Neuronal stem cell (in vitro differentiated cells): ENCODE measurements at regions not wholly inside any gene's neighbourhood (a gene's known extent, or its start where the extent isn't known, plus 50 kb on each side); places are given as distances from the start of the nearest gene placed in this dataset.

Experiments used
- DNase-seq: peaks from one replicate; pipeline ENCODE4 v3.0.0-alpha.2; 2013; ENCODE audit warnings: low spot score
- H2AFZ ChIP-seq: one replicate; pipeline ENCODE4 v1.6.1; 2013; ENCODE audit warnings: mild to moderate bottlenecking, low read length, inconsistent platforms
- H2AK5ac ChIP-seq: 2 replicates; pipeline ENCODE4 v1.6.1; 2013; ENCODE audit warnings: low read depth, mild to moderate bottlenecking, inconsistent platforms, low read length, moderate library complexity, mixed read lengths
- H2BK120ac ChIP-seq: 2 replicates; pipeline ENCODE4 v1.6.1; 2013; ENCODE audit warnings: low read depth, mild to moderate bottlenecking, inconsistent platforms, low read length, moderate library complexity, mixed read lengths
- H2BK12ac ChIP-seq: one replicate; pipeline ENCODE4 v1.6.1; 2013; ENCODE audit warnings: low read length, inconsistent platforms
- H2BK15ac ChIP-seq: 2 replicates; pipeline ENCODE4 v1.6.1; 2013; ENCODE audit warnings: mild to moderate bottlenecking, low read length, inconsistent platforms, mixed read lengths
- H2BK5ac ChIP-seq: one replicate; pipeline ENCODE4 v1.6.1; 2013; ENCODE audit warnings: inconsistent platforms, mild to moderate bottlenecking, low read length, moderate library complexity
- H3K14ac ChIP-seq: one replicate; pipeline ENCODE4 v1.6.1; 2013; ENCODE audit warnings: low read length, inconsistent platforms
- H3K18ac ChIP-seq: 2 replicates; pipeline ENCODE4 v1.6.1; 2013; ENCODE audit warnings: low read length, inconsistent platforms
- H3K23ac ChIP-seq: 2 replicates; pipeline ENCODE4 v1.6.1; 2013; ENCODE audit warnings: low read depth, mild to moderate bottlenecking, mixed read lengths, low read length, inconsistent platforms; ENCODE audit not compliant: poor library complexity
- H3K27ac ChIP-seq: replicated peaks from 3 replicates; pipeline ENCODE4 v1.5.1; 2013; ENCODE audit warnings: low read length, inconsistent platforms
- H3K27me3 ChIP-seq, 3 experiments: 2 replicates each; pipeline ENCODE4 v1.6.1; 2013; ENCODE audit warnings: low read length in 3 of 3, mild to moderate bottlenecking in 2 of 3, inconsistent platforms in 1 of 3, low read depth in 1 of 3, mixed read lengths in 1 of 3, moderate library complexity in 1 of 3; ENCODE audit not compliant: control insufficient read depth in 3 of 3, insufficient read depth in 3 of 3
- H3K36me3 ChIP-seq, 2 donors: replicated peaks in 1 of 2; 2 replicates each; pipeline ENCODE4 v1.6.1; 2013; ENCODE audit warnings: low read length in 2 of 2; ENCODE audit not compliant: control insufficient read depth in 2 of 2, insufficient read depth in 2 of 2
- H3K4ac ChIP-seq: 2 replicates; pipeline ENCODE4 v1.6.1; 2013; ENCODE audit warnings: inconsistent platforms, mild to moderate bottlenecking, low read length, moderate library complexity
- H3K4me1 ChIP-seq, 2 donors: 1 replicate in 1 of 2; 2 replicates in 1 of 2; pipeline ENCODE4 v1.6.1; 2013; ENCODE audit warnings: low read length in 2 of 2, low read depth in 1 of 2; ENCODE audit not compliant: control insufficient read depth in 2 of 2, insufficient read depth in 1 of 2
- H3K4me2 ChIP-seq: one replicate; pipeline ENCODE4 v1.6.1; 2013; ENCODE audit warnings: mild to moderate bottlenecking, low read length, inconsistent platforms; ENCODE audit not compliant: insufficient read depth, poor library complexity, severe bottlenecking
- H3K4me3 ChIP-seq, 2 donors: 2 replicates each; pipeline ENCODE4 v1.5.1; 2013; ENCODE audit warnings: low read length in 2 of 2, mild to moderate bottlenecking in 2 of 2, inconsistent platforms in 1 of 2, moderate library complexity in 1 of 2
- H3K79me1 ChIP-seq: one replicate; pipeline ENCODE4 v1.6.1; 2013; ENCODE audit warnings: low read depth, mild to moderate bottlenecking, inconsistent platforms, low read length, moderate library complexity
- H3K9ac ChIP-seq: one replicate; pipeline ENCODE4 v1.6.1; 2013; ENCODE audit warnings: mild to moderate bottlenecking, low read depth, low read length, inconsistent platforms; ENCODE audit not compliant: poor library complexity
- H3K9me3 ChIP-seq, 2 donors: replicated peaks in 1 of 2; 2 replicates each; pipeline versions ENCODE3 to v1.6.1; 2013; ENCODE audit warnings: low read length in 2 of 2, mild to moderate bottlenecking in 2 of 2, inconsistent platforms in 1 of 2, low read depth in 1 of 2, mixed read lengths in 1 of 2, moderate library complexity in 1 of 2; ENCODE audit not compliant: control insufficient read depth in 2 of 2, insufficient read depth in 1 of 2
- H4K8ac ChIP-seq: one replicate; pipeline ENCODE4 v1.6.1; 2013; ENCODE audit warnings: low read depth, mild to moderate bottlenecking, inconsistent platforms, low read length, moderate library complexity
- H4K91ac ChIP-seq: one replicate; pipeline ENCODE4 v1.6.1; 2013; ENCODE audit warnings: low read length, low read depth, mild to moderate bottlenecking, inconsistent platforms; ENCODE audit not compliant: poor library complexity
- WGBS, 2 donors: extraction: QIAGEN DNeasy Blood & Tissue Kit; methylation state at CpG; one replicate each; pipeline ENCODE4 v1.1.7; 2013; ENCODE audit warnings: missing lambda C conversion rate in 2 of 2, mixed read lengths in 1 of 2; ENCODE audit not compliant: insufficient read length in 2 of 2, insufficient replicate concordance in 1 of 2; ENCODE audit errors: extremely low coverage in 2 of 2; 5-methylcytosine and 5-hydroxymethylcytosine counted together

DNA sequence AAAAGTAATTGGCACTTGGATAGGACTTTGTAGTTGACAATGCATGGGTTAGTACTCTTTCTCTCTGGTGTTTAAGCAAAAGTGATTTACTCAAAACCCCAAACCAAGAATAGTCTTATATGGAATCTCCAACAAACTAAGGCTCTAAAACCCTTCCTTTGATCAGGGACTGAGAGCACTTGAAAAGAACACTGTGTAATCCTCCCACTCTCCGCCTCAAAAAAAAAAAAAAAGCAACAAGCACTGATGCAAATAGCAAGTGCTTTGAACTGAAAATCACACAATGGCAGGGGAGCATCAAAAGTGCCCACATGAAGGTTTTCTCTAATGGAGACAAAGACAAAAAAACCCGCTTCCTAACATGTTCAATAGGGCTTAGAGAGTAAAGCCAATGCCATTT is 467.9 kb upstream of the AUTS2 start:
- Histone ChIP-seq H2BK5ac (no peak overlapping the region), H3K36me3 (no peaks in the 10 kb centered on the region), H3K18ac (no peak overlapping the region), H2AFZ (no peak overlapping the region), H2BK12ac (no peak overlapping the region), H3K23ac (no peak overlapping the region), H3K79me1 (no peaks in the 10 kb centered on the region), H3K27me3 (no peaks in the 10 kb centered on the region), H2BK120ac (no peak overlapping the region), H4K91ac (no peak overlapping the region), H3K9me3 (no peaks in the 10 kb centered on the region), H2BK15ac (no peak overlapping the region), H3K4me3 (no peak overlapping the region), H4K8ac (no peak overlapping the region), H3K9ac (no peak overlapping the region), H3K27ac (no peak overlapping the region), H3K4ac (no peak overlapping the region), H2AK5ac (no peak overlapping the region), H3K4me1 (peaks cover 0 to 3% of the 10 kb centered on the region in 2 donors), H3K4me2 (no peak overlapping the region), H3K14ac (no peak overlapping the region)
- DNase-seq = peak; percentile 8
- WGBS, 2 donors = no CpG with 5 or more reads among the region's 2 CpGs

DNA sequence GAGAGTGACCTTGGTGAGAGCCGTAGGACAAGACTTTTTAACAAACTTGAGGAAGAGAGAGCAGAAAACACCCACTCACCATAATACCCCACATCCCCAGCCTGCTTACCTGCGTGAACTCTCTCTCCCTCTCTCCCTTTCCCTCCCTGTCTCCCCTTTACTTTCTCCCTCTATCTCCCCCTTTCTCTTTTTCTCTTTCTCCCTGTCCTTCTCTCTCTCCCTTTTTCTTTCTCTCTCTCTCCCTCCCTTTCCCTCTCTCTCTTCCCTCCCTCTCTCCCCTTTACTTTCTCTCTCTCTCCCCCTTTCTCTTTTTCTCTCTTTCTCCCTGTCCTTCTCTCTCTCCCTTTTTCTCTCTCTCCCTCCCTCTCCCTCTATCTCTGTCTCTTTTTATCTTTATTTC is 464.0 kb upstream of the AUTS2 start:
- WGBS, 2 donors = no CpG with 5 or more reads among the region's 2 CpGs
- Histone ChIP-seq H3K4me1 (peaks cover 0 to 3% of the 10 kb centered on the region in 2 donors), H2AFZ (no peak overlapping the region), H3K14ac (no peak overlapping the region), H2AK5ac (no peak overlapping the region), H3K79me1 (no peaks in the 10 kb centered on the region), H3K4me3 (no peak overlapping the region), H2BK15ac (no peak overlapping the region), H3K9me3 (no peaks in the 10 kb centered on the region), H3K9ac (no peak overlapping the region), H3K18ac (no peak overlapping the region), H2BK12ac (no peak overlapping the region), H2BK120ac (no peak overlapping the region), H3K36me3 (no peaks in the 10 kb centered on the region), H3K4me2 (no peak overlapping the region), H3K4ac (no peak overlapping the region), H3K27ac (no peak overlapping the region), H4K91ac (no peak overlapping the region), H3K27me3 (no peaks in the 10 kb centered on the region), H4K8ac (no peak overlapping the region), H2BK5ac (no peak overlapping the region), H3K23ac (no peak overlapping the region)
- no peak for DNase-seq

- H3K4me3 ChIP-seq = no peak overlapping the region
- no CpG with 5 or more reads among the region's 2 CpGs for WGBS, 2 donors
- H4K91ac ChIP-seq = no peak overlapping the region
- H2BK5ac ChIP-seq = no peak overlapping the region
- H3K36me3 ChIP-seq = no peaks in the 10 kb centered on the region
- H2AFZ ChIP-seq = no peak overlapping the region
- no peak overlapping the region for H2BK120ac ChIP-seq
- DNase-seq = no peak
- no peaks in the 10 kb centered on the region for H3K4me1 ChIP-seq
- H3K4ac ChIP-seq = no peak overlapping the region
- no peaks in the 10 kb centered on the region for H3K79me1 ChIP-seq
- H3K18ac ChIP-seq = no peak overlapping the region
- H3K27ac ChIP-seq = no peak overlapping the region
- no peak overlapping the region for H4K8ac ChIP-seq
- no peak overlapping the region for H3K23ac ChIP-seq
- H2BK15ac ChIP-seq = no peak overlapping the region
- no peaks in the 10 kb centered on the region for H3K27me3 ChIP-seq
- no peak overlapping the region for H2BK12ac ChIP-seq
- H3K14ac ChIP-seq = no peak overlapping the region
- H3K9me3 ChIP-seq = no peaks in the 10 kb centered on the region
- H3K9ac ChIP-seq = no peak overlapping the region
- no peak overlapping the region for H2AK5ac ChIP-seq
- no peak overlapping the region for H3K4me2 ChIP-seq
Observed at GRCh38 chr7:69147631-69148030, 450.6 kb upstream of the AUTS2 start.

DNA sequence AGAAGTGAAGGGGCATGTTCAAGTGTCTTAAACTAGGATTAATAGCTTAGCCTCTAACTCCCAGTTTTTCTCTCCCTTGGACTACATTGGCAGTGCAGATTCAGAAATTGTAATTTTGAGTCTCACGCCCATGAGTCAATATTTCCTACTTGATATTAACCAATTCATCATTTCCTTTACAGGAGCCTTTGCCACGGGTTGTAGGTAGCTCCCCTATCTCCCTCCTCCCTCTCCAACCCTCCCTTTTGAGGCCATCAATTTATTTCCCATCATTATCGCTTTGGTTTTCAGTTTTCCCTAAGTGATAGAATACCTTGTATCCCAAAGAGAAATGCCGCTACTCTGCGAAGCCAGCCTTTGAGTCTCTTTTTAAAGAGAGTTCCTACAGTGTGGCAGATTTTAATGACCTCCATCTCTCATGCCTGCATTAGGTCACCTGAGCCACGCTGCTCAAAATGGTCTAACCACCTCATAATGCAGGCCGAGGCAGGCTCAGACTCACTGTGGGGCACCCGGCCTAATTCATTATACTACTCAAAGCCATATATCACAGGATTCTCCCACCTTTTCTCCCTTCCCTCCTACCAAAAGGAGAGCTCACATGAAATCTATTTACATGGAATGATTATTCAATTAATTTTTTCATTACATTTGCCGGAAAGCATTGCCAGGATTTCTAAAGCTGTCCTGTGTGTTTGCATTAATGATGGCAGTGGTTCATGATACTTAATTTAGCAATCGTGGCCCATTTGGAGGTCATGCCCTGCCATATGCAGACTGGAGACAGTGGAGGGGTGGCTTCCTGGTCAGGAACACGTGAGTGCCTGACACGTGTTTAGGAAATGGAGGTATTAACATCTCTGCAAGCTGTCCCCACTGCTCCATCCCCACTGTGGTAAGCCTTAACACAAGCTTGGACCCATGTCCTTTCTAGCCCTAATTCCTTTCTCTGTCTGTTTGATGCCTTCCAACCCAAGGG is 448.2 kb upstream of the AUTS2 start:
- H3K4me2 ChIP-seq = no peak overlapping the region
- H3K4me3 ChIP-seq = no peak overlapping the region
- H2BK120ac ChIP-seq = no peak overlapping the region
- H2AFZ ChIP-seq = no peak overlapping the region
- no peak overlapping the region for H2BK5ac ChIP-seq
- no peak overlapping the region for H2BK15ac ChIP-seq
- no peak overlapping the region for H2BK12ac ChIP-seq
- no peak overlapping the region for H3K18ac ChIP-seq
- no peak overlapping the region for H2AK5ac ChIP-seq
- H4K8ac ChIP-seq = no peak overlapping the region
- H3K23ac ChIP-seq = no peak overlapping the region
- DNase-seq = no peak
- H3K14ac ChIP-seq = no peak overlapping the region
- no peak overlapping the region for H3K9ac ChIP-seq
- no peak overlapping the region for H3K4ac ChIP-seq
- no peaks in the 10 kb centered on the region for H3K9me3 ChIP-seq
- no CpG with 5 or more reads among the region's 12 CpGs for WGBS, 2 donors
- no peak overlapping the region for H3K27ac ChIP-seq
- no peak overlapping the region for H4K91ac ChIP-seq
- no peaks in the 10 kb centered on the region for H3K79me1 ChIP-seq
- no peaks in the 10 kb centered on the region for H3K36me3 ChIP-seq
- no peaks in the 10 kb centered on the region for H3K27me3 ChIP-seq
- H3K4me1 ChIP-seq = no peaks in the 10 kb centered on the region
